CD4-positive, alpha-beta T cell treated with Interleukin-2 at 100 ng/mL for 4 hours (primary cell): ENCODE measurements at regions not wholly inside any gene's neighbourhood (a gene's known extent, or its start where the extent isn't known, plus 50 kb on each side); places are given as distances from the start of the nearest gene placed in this dataset.

Experiments used
- DNase-seq: peaks from one replicate; pipeline ENCODE4 v3.0.0-alpha.2; 2020; ENCODE audit warnings: low spot score

- no peak for DNase-seq
Observed at GRCh38 chr13:73399347-73400216, 340.8 kb downstream of the KLF5 start.

GRCh38 chr13:73397496-73398305 lies 338.9 kb downstream of the KLF5 start:
- no peak for DNase-seq

- no peak for DNase-seq
Observed at GRCh38 chr13:73394066-73394465, 335.3 kb downstream of the KLF5 start.

GRCh38 chr13:73390100-73390499 lies 331.3 kb downstream of the KLF5 start:
- no peak for DNase-seq

GRCh38 chr13:73388586-73388985 lies 329.8 kb downstream of the KLF5 start:
- DNase-seq = no peak

GRCh38 chr13:73387318-73387717 lies 328.5 kb downstream of the KLF5 start:
- DNase-seq = no peak

- no peak for DNase-seq
Observed at GRCh38 chr13:73385848-73386247, 327.0 kb downstream of the KLF5 start.

GRCh38 chr13:73372666-73373627 lies 314.1 kb downstream of the KLF5 start:
- DNase-seq = no peak

- DNase-seq = no peak
Observed at GRCh38 chr13:73370066-73370465, 311.3 kb downstream of the KLF5 start.

GRCh38 chr13:73369095-73369494 lies 310.3 kb downstream of the KLF5 start:
- DNase-seq = no peak

- no peak for DNase-seq
Observed at GRCh38 chr13:73368608-73369007, 309.8 kb downstream of the KLF5 start.

- DNase-seq = no peak
Observed at GRCh38 chr13:73367886-73368285, 309.1 kb downstream of the KLF5 start.

- no peak for DNase-seq
Observed at GRCh38 chr13:73366241-73366640, 307.4 kb downstream of the KLF5 start.

GRCh38 chr13:73365681-73366080 lies 306.9 kb downstream of the KLF5 start:
- no peak for DNase-seq

GRCh38 chr13:73365252-73365651 lies 306.4 kb downstream of the KLF5 start:
- no peak for DNase-seq

GRCh38 chr13:73364736-73365135 lies 305.9 kb downstream of the KLF5 start:
- DNase-seq = no peak

- no peak for DNase-seq
Observed at GRCh38 chr13:73358606-73359095, 299.8 kb downstream of the KLF5 start.

GRCh38 chr13:73355134-73355533 lies 296.3 kb downstream of the KLF5 start:
- no peak for DNase-seq

GRCh38 chr13:73351730-73352129 lies 292.9 kb downstream of the KLF5 start:
- no peak for DNase-seq

- no peak for DNase-seq
Observed at GRCh38 chr13:73341748-73342147, 282.9 kb downstream of the KLF5 start.

GRCh38 chr13:73340069-73340468 lies 281.3 kb downstream of the KLF5 start:
- no peak for DNase-seq

GRCh38 chr13:73339086-73339485 lies 280.3 kb downstream of the KLF5 start:
- no peak for DNase-seq
